Erythroblast (primary cell): ENCODE measurements at regions not wholly inside any gene's neighbourhood (a gene's known extent, or its start where the extent isn't known, plus 50 kb on each side); places are given as distances from the start of the nearest gene placed in this dataset.

ENCODE experiments used
- GATA1 ChIP-seq: IDR thresholded peaks from 2 replicates; pipeline ENCODE4 v1.6.1; 2011; ENCODE audit warnings: low read depth, mild to moderate bottlenecking, control low read depth, low read length, moderate library complexity
- POLR2A ChIP-seq: IDR thresholded peaks from 2 replicates; pipeline ENCODE4 v1.6.1; 2011; ENCODE audit warnings: mild to moderate bottlenecking, low read length

- TF ChIP-seq POLR2A: no peak
- no peak for TF ChIP-seq GATA1
Measured at GRCh38 chr1:195876792-195877191, 731.4 kb downstream of the KCNT2 start.
